ENCODE measurements at regions not wholly inside any gene's neighbourhood (a gene's known extent, or its start where the extent isn't known, plus 50 kb on each side); places are given as distances from the start of the nearest gene placed in this dataset.
"Not testable (repeated sequence)": the region's sequence is repeated elsewhere in the genome, so short reads cannot be mapped to it uniquely, and the experiment has no call there.

DNA sequence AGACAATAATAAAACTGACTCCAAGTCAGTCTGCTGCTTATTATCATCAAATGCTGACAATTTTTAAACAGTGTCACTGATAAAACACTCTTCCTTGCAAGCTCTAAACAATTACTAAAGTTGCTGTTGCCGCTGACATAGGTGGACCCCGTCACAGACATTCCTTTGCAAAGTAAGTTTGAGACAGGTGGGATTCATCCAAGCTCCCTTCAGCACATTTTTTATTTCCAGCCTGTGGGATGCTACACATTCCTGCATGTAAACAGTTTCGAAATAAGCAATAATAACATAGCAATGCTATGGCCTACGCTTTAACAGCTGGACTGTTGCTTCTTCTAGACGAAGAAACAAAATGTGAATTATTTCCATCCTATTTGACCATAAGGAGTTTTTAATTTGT lies 85.4 kb upstream of the HIF1A start:
- no peak for DNase-seq (ENCODE audit: low spot score)
- TF ChIP-seq, protein P1, sequence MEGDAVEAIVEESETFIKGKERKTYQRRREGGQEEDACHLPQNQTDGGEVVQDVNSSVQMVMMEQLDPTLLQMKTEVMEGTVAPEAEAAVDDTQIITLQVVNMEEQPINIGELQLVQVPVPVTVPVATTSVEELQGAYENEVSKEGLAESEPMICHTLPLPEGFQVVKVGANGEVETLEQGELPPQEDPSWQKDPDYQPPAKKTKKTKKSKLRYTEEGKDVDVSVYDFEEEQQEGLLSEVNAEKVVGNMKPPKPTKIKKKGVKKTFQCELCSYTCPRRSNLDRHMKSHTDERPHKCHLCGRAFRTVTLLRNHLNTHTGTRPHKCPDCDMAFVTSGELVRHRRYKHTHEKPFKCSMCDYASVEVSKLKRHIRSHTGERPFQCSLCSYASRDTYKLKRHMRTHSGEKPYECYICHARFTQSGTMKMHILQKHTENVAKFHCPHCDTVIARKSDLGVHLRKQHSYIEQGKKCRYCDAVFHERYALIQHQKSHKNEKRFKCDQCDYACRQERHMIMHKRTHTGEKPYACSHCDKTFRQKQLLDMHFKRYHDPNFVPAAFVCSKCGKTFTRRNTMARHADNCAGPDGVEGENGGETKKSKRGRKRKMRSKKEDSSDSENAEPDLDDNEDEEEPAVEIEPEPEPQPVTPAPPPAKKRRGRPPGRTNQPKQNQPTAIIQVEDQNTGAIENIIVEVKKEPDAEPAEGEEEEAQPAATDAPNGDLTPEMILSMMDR (IDR thresholded peaks at IDR 0.05; ENCODE audit: extremely low read depth, insufficient read depth, missing control alignments), result no peak
- in situ Hi-C loops (cut with MboI; ENCODE audit: low pct_unique_long_range_greater_than_20kb, low sequenced_read_pairs, unreplicated experiment), result no loop called here

DNA sequence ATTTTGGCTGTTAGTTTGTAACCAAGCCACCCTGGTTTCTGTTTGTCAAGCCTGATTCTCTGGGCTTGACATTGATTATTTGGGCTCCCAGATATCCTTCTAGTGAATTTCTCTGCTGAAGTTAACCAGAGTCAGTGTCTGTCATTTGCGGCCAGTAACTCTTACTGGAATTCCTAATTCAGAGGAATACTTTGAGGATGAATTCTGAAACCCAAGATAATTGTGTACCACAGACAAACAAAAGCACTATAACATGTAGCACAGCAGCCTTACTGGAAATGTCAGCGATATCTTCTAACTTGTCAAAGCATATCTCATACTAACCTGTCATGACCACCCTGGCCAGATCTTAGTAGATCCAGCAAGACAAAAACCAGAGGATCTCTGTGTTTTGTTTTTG lies 84.4 kb upstream of the HIF1A start:
- TF ChIP-seq, protein P1 (IDR thresholded peaks at IDR 0.05; ENCODE audit: extremely low read depth, insufficient read depth, missing control alignments), result no peak
- DNase-seq (ENCODE audit: low spot score), result no peak
- in situ Hi-C loops (cut with MboI; ENCODE audit: low pct_unique_long_range_greater_than_20kb, low sequenced_read_pairs, unreplicated experiment), result no loop called here

GRCh38 chr14:61611880-61612630 lies 83.3 kb upstream of the HIF1A start:
- TF ChIP-seq, protein P1 (IDR thresholded peaks at IDR 0.05; ENCODE audit: extremely low read depth, insufficient read depth, missing control alignments), result no peak
- in situ Hi-C loops (cut with MboI; ENCODE audit: low pct_unique_long_range_greater_than_20kb, low sequenced_read_pairs, unreplicated experiment), result no loop called here
- DNase-seq (ENCODE audit: low spot score), result no peak

DNA sequence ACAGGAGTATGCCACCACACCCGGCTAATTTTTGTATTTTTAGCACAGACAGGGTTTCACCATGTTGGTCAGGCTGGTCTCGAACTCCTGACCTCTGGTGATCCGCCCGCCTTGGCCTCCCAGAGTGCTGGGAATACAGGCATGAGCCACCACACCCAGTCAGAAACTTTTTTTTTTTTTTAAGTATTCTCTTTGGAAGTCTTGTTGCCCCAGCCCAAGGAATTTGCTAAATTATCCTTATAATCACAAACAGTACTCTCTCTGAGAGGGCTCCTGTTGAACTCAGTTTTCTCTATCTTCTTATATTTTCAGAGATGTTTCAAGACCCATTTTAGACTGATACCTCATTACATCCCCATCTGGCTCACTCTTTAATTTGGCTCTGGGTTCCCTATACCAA lies 82.3 kb upstream of the HIF1A start:
- DNase-seq (ENCODE audit: low spot score); in situ Hi-C loops (cut with MboI; ENCODE audit: low pct_unique_long_range_greater_than_20kb, low sequenced_read_pairs, unreplicated experiment): not testable (repeated sequence)

- in situ Hi-C loops (cut with MboI; ENCODE audit: low pct_unique_long_range_greater_than_20kb, low sequenced_read_pairs, unreplicated experiment), result no loop called here
- DNase-seq (ENCODE audit: low spot score), result no peak
- TF ChIP-seq, protein P1 (IDR thresholded peaks at IDR 0.05; ENCODE audit: extremely low read depth, insufficient read depth, missing control alignments), result no peak
Observed at GRCh38 chr14:61614693-61615092, 80.6 kb upstream of the HIF1A start.

GRCh38 chr14:61615743-61616523 lies 79.4 kb upstream of the HIF1A start:
- in situ Hi-C loops (cut with MboI; ENCODE audit: low pct_unique_long_range_greater_than_20kb, low sequenced_read_pairs, unreplicated experiment), result no loop called here
- DNase-seq (ENCODE audit: low spot score), result no peak
- TF ChIP-seq, protein P1 (IDR thresholded peaks at IDR 0.05; ENCODE audit: extremely low read depth, insufficient read depth, missing control alignments), result no peak

All from GM13977 (cell line).